HuH-7.5 (cell line): ENCODE measurements at regions not wholly inside any gene's neighbourhood (a gene's known extent, or its start where the extent isn't known, plus 50 kb on each side); places are given as distances from the start of the nearest gene placed in this dataset.
"Not testable (repeated sequence)": the region's sequence is repeated elsewhere in the genome, so short reads cannot be mapped to it uniquely, and the experiment has no call there.

ENCODE experiments used
- DNase-seq: peaks from one replicate; pipeline ENCODE4 v3.0.0; 2011; ENCODE audit warnings: low spot score

GRCh38 chr6:106800379-106800778, 171.0 kb downstream of the QRSL1 start:
- DNase-seq = no peak

- peak; percentile 44 for DNase-seq
Measured at GRCh38 chr6:106799031-106799894, 169.9 kb downstream of the QRSL1 start.

- no peak for DNase-seq
Measured at GRCh38 chr6:106797186-106797585, 167.8 kb downstream of the QRSL1 start.

- DNase-seq = no peak
Measured at GRCh38 chr6:106796781-106797180, 167.4 kb downstream of the QRSL1 start.

GRCh38 chr6:106794129-106794528, 164.8 kb downstream of the QRSL1 start:
- DNase-seq = no peak

GRCh38 chr6:106792536-106793236, 163.3 kb downstream of the QRSL1 start:
- DNase-seq = no peak

GRCh38 chr6:106790935-106791334, 161.6 kb downstream of the QRSL1 start:
- no peak for DNase-seq

GRCh38 chr6:106790149-106790770, 160.9 kb downstream of the QRSL1 start:
- no peak for DNase-seq

GRCh38 chr6:106789428-106790148, 160.2 kb downstream of the QRSL1 start:
- DNase-seq = no peak

GRCh38 chr6:106788761-106789160, 159.4 kb downstream of the QRSL1 start:
- no peak for DNase-seq

- DNase-seq = peak; percentile 31
Measured at GRCh38 chr6:106787327-106788196, 158.2 kb downstream of the QRSL1 start.

GRCh38 chr6:106785298-106785697, 155.9 kb downstream of the QRSL1 start:
- no peak for DNase-seq

- no peak for DNase-seq
Measured at GRCh38 chr6:106783640-106784566, 154.5 kb downstream of the QRSL1 start.

GRCh38 chr6:106782536-106783285, 153.3 kb downstream of the QRSL1 start:
- no peak for DNase-seq

- DNase-seq = not testable (repeated sequence)
Measured at GRCh38 chr6:106779552-106779951, 150.2 kb downstream of the QRSL1 start.

- DNase-seq = no peak
Measured at GRCh38 chr6:106778943-106779342, 149.6 kb downstream of the QRSL1 start.

GRCh38 chr6:106773996-106774629, 144.7 kb downstream of the QRSL1 start:
- no peak for DNase-seq

GRCh38 chr6:106773522-106773921, 144.1 kb downstream of the QRSL1 start:
- DNase-seq = no peak
